GM23338 (cell line): ENCODE measurements at regions not wholly inside any gene's neighbourhood (a gene's known extent, or its start where the extent isn't known, plus 50 kb on each side); places are given as distances from the start of the nearest gene placed in this dataset.

Source experiments
- CTCF ChIP-seq, 2 experiments: fragments of 200-600 bp in 1 of 2; sonication (generic) in 1 of 2; conservative IDR thresholded peaks; 2 replicates each; pipeline versions ENCODE4 v1.5.1 to v1.6.1; 2016 to 2017; ENCODE audit warnings: antibody characterized with exemption in 2 of 2, low read depth in 2 of 2, mild to moderate bottlenecking in 2 of 2, moderate library complexity in 1 of 2
- ETS1 ChIP-seq: IDR thresholded peaks from 2 replicates; pipeline ENCODE4 v1.6.1; 2016; ENCODE audit warnings: antibody characterized with exemption
- EZH2 ChIP-seq: fragments of 200-600 bp; sonication (generic); IDR thresholded peaks from one replicate; pipeline ENCODE4 v1.8.0; 2017; ENCODE audit warnings: antibody characterized with exemption, mild to moderate bottlenecking, low read depth; ENCODE audit not compliant: unreplicated experiment
- JUNB ChIP-seq: IDR thresholded peaks from one replicate; pipeline ENCODE4 v1.6.1; 2016; ENCODE audit warnings: antibody characterized with exemption; ENCODE audit not compliant: unreplicated experiment
- REST ChIP-seq: IDR thresholded peaks from one replicate; pipeline ENCODE4 v1.6.1; 2018; ENCODE audit warnings: antibody characterized with exemption; ENCODE audit not compliant: unreplicated experiment

- no peak for TF ChIP-seq EZH2
- no peak for TF ChIP-seq REST
- no peak for TF ChIP-seq CTCF (conservative IDR thresholded peaks at IDR 0.05; ENCODE audit: low read depth in 2 of 2)
- TF ChIP-seq JUNB, result no peak
- TF ChIP-seq ETS1, result no peak
Measured at GRCh38 chr1:58908561-58909560, 125.0 kb upstream of the JUN start.
